Colonic mucosa (tissue), 4 donors: ENCODE measurements at regions not wholly inside any gene's neighbourhood (a gene's known extent, or its start where the extent isn't known, plus 50 kb on each side); places are given as distances from the start of the nearest gene placed in this dataset.

ENCODE experiments used
- DNase-seq: peaks from one replicate; pipeline ENCODE4 v3.0.0-alpha.2; 2020
- H3K27ac ChIP-seq: fragments of 200-600 bp; one replicate; pipeline ENCODE4 v1.8.0; 2021
- H3K27me3 ChIP-seq: fragments of 200-600 bp; one replicate; pipeline ENCODE4 v1.8.0; 2021
- H3K36me3 ChIP-seq: fragments of 200-600 bp; one replicate; pipeline ENCODE4 v1.8.0; 2021
- H3K4me1 ChIP-seq: fragments of 200-600 bp; one replicate; pipeline ENCODE4 v1.8.0; 2021; ENCODE audit warnings: mild to moderate bottlenecking
- H3K4me3 ChIP-seq: fragments of 200-600 bp; one replicate; pipeline ENCODE4 v1.8.0; 2021
- H3K9ac ChIP-seq, 2 donors: one replicate each; pipeline ENCODE4 v1.7.0; 2013; ENCODE audit warnings: control low read depth in 2 of 2, low read depth in 2 of 2, low read length in 2 of 2
- H3K9me3 ChIP-seq: fragments of 200-600 bp; one replicate; pipeline ENCODE4 v1.8.0; 2021
- intact Hi-C: fragments of 100-400 bp; cut with DNase I; formaldehyde crosslinking; loops from one replicate; pipeline ENCODE4 v1.14.1; 2022
- TF ChIP-seq, protein P1 (sequence below): fragments of 200-600 bp; IDR thresholded peaks from one replicate; pipeline ENCODE4 v1.8.0; 2022; ENCODE audit warnings: antibody characterized with exemption, mild to moderate bottlenecking
- donor health status: healthy.
- donor health status: DM: no; HTN: no; CAD: no.
- donor health status: DM: no; HTN: no; CAD: no.

DNA sequence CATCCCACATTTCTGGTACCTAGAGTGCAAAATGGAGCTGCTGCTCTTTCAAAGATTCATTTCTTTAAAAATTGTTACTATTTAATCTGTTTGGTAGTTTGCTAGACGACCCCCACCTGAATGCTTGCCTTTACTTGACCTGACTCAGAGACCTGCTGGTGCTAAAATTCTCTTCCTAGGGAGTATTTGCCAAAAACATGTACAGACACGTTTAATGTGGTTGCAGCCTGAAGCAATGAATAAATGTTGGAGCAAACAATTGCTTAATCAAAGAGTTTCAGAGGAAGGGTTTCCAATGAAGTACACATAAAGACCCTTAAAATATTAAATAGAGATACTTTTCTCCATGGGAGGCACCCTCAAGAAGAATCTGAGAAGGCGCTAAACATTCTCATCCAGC, 734.4 kb downstream of the CBLN2 start:
- Histone ChIP-seq H3K9me3 (no peaks in the 10 kb centered on the region), H3K36me3 (no peaks in the 10 kb centered on the region), H3K27me3 (no peaks in the 10 kb centered on the region), H3K27ac (no peak overlapping the region), H3K9ac (no peak overlapping the region), H3K4me1 (no peaks in the 10 kb centered on the region), H3K4me3 (no peak overlapping the region)
- no peak for DNase-seq
- intact Hi-C loops, result no loop called here
- TF ChIP-seq, protein P1, sequence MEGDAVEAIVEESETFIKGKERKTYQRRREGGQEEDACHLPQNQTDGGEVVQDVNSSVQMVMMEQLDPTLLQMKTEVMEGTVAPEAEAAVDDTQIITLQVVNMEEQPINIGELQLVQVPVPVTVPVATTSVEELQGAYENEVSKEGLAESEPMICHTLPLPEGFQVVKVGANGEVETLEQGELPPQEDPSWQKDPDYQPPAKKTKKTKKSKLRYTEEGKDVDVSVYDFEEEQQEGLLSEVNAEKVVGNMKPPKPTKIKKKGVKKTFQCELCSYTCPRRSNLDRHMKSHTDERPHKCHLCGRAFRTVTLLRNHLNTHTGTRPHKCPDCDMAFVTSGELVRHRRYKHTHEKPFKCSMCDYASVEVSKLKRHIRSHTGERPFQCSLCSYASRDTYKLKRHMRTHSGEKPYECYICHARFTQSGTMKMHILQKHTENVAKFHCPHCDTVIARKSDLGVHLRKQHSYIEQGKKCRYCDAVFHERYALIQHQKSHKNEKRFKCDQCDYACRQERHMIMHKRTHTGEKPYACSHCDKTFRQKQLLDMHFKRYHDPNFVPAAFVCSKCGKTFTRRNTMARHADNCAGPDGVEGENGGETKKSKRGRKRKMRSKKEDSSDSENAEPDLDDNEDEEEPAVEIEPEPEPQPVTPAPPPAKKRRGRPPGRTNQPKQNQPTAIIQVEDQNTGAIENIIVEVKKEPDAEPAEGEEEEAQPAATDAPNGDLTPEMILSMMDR, result no peak

DNA sequence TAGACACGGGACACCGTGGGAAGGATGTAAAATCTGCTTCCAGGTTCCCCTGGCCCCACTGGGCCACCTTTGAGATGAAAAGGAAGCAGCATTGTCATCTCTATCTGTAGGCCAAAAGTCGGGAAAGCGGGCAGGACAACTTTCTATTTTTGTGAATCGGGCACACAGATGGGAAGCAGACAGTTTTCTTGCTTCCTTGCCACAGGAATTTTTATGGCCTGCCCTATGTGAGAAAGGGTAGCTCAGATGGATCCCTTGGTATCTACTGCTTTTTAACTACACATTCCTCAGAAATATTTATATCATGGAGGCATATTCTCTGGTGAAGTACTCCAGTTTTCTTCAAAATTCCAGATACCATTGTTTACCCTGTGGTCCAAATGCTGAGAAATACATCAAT, 735.5 kb downstream of the CBLN2 start:
- TF ChIP-seq, protein P1, result no peak
- no peak for DNase-seq
- H3K36me3 ChIP-seq, result no peaks in the 10 kb centered on the region
- H3K27me3 ChIP-seq, result no peaks in the 10 kb centered on the region
- no peak overlapping the region for H3K27ac ChIP-seq
- no peaks in the 10 kb centered on the region for H3K9me3 ChIP-seq
- no peaks in the 10 kb centered on the region for H3K4me1 ChIP-seq
- H3K9ac ChIP-seq, result no peak overlapping the region
- intact Hi-C loops, result no loop called here
- H3K4me3 ChIP-seq, result no peak overlapping the region

DNA sequence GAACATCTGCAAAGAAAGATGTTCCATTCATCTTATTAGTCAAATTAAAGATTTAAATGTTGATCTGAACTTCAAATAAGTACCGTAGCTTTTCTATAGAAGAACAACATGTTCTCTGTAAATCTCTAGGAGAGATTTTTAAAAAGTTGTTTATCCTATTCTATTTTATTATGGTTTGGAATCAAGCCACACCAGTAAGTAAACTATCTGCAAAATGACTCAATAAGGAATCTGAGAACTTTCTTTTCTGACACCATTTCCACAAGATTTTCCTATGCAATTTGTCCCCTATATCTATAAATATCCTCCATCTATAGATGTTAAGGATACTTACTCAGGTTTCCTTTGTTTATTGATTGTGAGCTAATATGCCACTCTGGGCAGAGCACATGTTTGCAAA, 736.6 kb downstream of the CBLN2 start:
- no peaks in the 10 kb centered on the region for H3K27me3 ChIP-seq
- no peak for DNase-seq
- intact Hi-C loops, result no loop called here
- H3K9me3 ChIP-seq, result no peaks in the 10 kb centered on the region
- no peak overlapping the region for H3K9ac ChIP-seq
- H3K27ac ChIP-seq, result no peak overlapping the region
- no peaks in the 10 kb centered on the region for H3K4me1 ChIP-seq
- TF ChIP-seq, protein P1, result no peak
- no peaks in the 10 kb centered on the region for H3K36me3 ChIP-seq
- no peak overlapping the region for H3K4me3 ChIP-seq

DNA sequence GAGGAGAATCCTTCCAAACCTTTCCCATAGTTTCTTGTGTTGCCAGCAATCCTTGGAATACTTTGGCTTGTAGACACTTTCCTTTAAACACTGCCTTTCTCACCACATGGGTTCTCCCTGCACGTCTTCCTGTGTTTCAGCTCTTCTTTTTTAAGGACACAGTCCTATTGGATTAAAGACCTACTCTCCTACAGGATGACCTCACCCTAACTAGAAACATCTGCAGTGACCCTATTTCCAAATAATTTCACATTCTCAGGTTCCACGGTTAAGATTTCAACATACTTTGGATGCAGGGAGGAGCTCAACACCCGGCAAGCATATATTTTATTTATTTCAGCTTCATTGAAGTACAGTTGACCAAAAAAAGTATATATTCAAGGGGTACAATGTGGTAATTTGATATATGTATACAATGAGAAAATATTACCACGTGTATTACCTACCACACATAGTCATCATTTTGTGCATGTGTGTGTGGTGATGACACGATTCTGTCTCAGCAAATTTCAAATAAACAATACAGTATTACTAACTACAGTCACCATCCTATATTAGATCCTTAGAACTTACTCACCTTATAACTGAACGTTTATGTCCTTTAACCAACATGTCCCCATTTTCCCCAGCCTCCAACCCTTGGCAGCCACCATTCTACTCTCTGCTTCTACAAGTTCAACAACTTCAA, 745.0 kb downstream of the CBLN2 start:
- H3K36me3 ChIP-seq, result no peaks in the 10 kb centered on the region
- TF ChIP-seq, protein P1, result no peak
- H3K4me3 ChIP-seq, result no peak overlapping the region
- H3K9ac ChIP-seq, result no peak overlapping the region
- H3K27ac ChIP-seq, result no peak overlapping the region
- DNase-seq, result no peak
- H3K27me3 ChIP-seq, result no peaks in the 10 kb centered on the region
- no peaks in the 10 kb centered on the region for H3K9me3 ChIP-seq
- intact Hi-C loops, result no loop called here
- H3K4me1 ChIP-seq, result no peaks in the 10 kb centered on the region

DNA sequence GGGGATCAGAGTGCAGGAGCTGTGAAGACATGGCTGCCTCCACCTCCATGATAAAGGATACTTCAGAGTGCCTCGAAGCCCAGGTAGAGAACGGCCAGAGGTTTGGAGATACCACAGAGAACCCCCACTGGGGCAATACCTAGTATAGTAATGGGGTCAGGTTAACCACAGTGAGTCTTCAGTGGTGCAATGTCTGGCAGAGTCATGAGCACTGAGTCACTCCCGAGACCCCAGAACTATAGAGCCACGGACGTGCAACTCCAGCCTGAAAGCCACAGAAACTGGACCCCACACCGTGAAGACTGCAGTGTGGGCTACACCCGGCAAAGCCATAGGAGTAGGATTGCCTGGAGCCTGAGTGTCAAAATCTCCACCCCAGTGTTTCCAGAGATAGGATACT, 746.6 kb downstream of the CBLN2 start:
- H3K27me3 ChIP-seq, result no peaks in the 10 kb centered on the region
- no peaks in the 10 kb centered on the region for H3K9me3 ChIP-seq

More for the DNA sequence above, 746.6 kb downstream of the CBLN2 start:
- no peaks in the 10 kb centered on the region for H3K36me3 ChIP-seq
- intact Hi-C loops, result no loop called here
- H3K4me1 ChIP-seq, result no peaks in the 10 kb centered on the region
- DNase-seq, result no peak
- H3K4me3 ChIP-seq, result no peak overlapping the region
- H3K27ac ChIP-seq, result no peak overlapping the region
- H3K9ac ChIP-seq, result no peak overlapping the region
- TF ChIP-seq, protein P1, result no peak
